ENCODE measurements at regions not wholly inside any gene's neighbourhood (a gene's known extent, or its start where the extent isn't known, plus 50 kb on each side); places are given as distances from the start of the nearest gene placed in this dataset.

DNA sequence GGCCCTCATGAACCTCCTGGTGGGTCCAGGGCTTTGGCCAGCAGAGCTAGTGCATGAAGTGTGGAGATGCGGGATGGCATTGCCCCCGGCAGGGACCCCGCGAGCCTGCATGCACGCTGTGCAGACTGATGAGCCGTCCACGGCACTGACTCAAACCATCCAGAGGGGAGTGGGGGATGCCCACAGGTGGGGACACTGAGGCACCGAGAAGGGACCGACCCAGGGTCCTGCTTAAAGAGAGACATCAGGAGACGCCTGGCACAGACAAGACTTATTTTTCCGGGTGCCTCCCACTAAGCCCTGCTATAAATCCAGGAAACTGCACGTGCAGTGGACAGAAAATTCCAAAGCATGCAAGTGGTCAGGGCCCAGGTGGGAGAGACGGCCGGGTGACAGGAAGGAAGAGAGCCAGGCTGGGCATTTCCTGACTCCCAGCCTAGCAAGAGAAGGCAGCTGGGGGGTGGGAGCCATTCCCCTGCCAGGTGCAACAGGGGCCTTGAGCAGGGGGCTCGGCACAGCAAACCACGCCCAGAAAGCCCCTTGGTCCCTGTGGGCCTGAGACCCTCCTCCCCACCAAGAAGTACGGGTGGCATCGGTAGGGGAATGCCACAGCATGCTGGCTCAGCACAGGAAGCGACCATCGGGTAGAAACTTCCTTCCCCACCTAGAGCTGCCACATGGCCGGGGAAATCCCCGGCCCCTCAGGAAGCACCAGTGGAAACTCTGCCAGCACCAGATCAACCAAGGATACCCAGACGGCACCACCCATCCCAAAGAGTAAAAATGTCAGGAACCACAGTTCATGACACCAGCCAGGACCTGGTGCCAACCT lies 91.5 kb downstream of the FOXL3 start:
- no peaks in the 10 kb centered on the region for H3K9me3 ChIP-seq
- H3K27me3 ChIP-seq, result no peaks in the 10 kb centered on the region
- no peaks in the 10 kb centered on the region for H3K36me3 ChIP-seq
- intact Hi-C loops (cut with DNase I), result no loop called here
- no peak overlapping the region for H3K4me3 ChIP-seq
- peaks cover 26% of the 10 kb centered on the region for H3K4me1 ChIP-seq
- no peak for ATAC-seq
- peak; percentile 54 for DNase-seq
- H3K27ac ChIP-seq, result no peak overlapping the region
- TF ChIP-seq, protein P1, sequence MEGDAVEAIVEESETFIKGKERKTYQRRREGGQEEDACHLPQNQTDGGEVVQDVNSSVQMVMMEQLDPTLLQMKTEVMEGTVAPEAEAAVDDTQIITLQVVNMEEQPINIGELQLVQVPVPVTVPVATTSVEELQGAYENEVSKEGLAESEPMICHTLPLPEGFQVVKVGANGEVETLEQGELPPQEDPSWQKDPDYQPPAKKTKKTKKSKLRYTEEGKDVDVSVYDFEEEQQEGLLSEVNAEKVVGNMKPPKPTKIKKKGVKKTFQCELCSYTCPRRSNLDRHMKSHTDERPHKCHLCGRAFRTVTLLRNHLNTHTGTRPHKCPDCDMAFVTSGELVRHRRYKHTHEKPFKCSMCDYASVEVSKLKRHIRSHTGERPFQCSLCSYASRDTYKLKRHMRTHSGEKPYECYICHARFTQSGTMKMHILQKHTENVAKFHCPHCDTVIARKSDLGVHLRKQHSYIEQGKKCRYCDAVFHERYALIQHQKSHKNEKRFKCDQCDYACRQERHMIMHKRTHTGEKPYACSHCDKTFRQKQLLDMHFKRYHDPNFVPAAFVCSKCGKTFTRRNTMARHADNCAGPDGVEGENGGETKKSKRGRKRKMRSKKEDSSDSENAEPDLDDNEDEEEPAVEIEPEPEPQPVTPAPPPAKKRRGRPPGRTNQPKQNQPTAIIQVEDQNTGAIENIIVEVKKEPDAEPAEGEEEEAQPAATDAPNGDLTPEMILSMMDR (IDR thresholded peaks at IDR 0.05), result no peak

DNA sequence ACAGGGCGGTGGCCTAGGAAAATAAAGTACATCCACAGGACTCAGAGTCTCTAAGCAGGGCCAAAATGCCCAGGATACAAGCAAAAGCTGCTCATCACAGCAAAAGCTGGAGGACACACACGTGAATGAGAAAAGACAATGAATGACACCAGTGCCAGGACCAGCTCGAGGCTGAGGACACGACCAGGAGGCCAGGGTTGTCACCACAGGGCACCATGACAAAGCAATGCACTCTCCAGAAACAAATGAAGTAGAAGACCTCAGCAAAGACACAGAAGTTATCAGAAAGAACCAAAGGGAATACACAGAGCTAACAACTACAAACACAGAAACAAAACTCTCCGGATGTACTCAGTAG lies 92.1 kb downstream of the FOXL3 start:
- no peak for DNase-seq

DNA sequence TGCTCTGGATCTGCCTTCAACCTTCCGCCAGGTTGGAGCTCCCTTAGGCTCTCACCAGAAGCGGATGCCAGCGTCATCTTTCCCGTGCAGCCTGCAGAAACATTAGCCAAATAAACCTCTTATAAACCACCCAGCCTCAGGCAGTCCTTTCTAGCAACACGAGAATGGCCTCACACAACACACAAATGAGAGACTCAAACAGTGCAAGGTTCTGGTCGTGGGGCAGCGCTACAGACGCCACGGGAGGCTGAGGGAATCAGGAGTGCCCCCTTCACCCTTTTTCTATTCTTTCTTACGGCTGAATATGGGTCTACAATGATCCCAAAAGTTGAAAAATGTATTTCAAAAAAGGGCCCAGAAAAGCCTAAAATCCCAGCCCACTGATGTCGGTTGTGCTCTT lies 96.4 kb downstream of the FOXL3 start:
- H3K4me3 ChIP-seq, result no peak overlapping the region
- intact Hi-C loops (cut with DNase I), result no loop called here
- H3K9me3 ChIP-seq, result no peaks in the 10 kb centered on the region
- TF ChIP-seq, protein P1 (IDR thresholded peaks at IDR 0.05), result no peak
- DNase-seq, result no peak
- H3K36me3 ChIP-seq, result no peaks in the 10 kb centered on the region
- ATAC-seq, result no peak
- no peaks in the 10 kb centered on the region for H3K27me3 ChIP-seq
- peaks cover 7% of the 10 kb centered on the region for H3K4me1 ChIP-seq
- no peak overlapping the region for H3K27ac ChIP-seq

More for the DNA sequence above, 92.1 kb downstream of the FOXL3 start:
- TF ChIP-seq, protein P1 (IDR thresholded peaks at IDR 0.05), result no peak
- Histone ChIP-seq H3K4me1 (peaks cover 26% of the 10 kb centered on the region), H3K9me3 (no peaks in the 10 kb centered on the region), H3K27ac (no peak overlapping the region), H3K27me3 (no peaks in the 10 kb centered on the region), H3K4me3 (no peak overlapping the region), H3K36me3 (no peaks in the 10 kb centered on the region)
- ATAC-seq, result no peak
- intact Hi-C loops (cut with DNase I), result no loop called here

DNA sequence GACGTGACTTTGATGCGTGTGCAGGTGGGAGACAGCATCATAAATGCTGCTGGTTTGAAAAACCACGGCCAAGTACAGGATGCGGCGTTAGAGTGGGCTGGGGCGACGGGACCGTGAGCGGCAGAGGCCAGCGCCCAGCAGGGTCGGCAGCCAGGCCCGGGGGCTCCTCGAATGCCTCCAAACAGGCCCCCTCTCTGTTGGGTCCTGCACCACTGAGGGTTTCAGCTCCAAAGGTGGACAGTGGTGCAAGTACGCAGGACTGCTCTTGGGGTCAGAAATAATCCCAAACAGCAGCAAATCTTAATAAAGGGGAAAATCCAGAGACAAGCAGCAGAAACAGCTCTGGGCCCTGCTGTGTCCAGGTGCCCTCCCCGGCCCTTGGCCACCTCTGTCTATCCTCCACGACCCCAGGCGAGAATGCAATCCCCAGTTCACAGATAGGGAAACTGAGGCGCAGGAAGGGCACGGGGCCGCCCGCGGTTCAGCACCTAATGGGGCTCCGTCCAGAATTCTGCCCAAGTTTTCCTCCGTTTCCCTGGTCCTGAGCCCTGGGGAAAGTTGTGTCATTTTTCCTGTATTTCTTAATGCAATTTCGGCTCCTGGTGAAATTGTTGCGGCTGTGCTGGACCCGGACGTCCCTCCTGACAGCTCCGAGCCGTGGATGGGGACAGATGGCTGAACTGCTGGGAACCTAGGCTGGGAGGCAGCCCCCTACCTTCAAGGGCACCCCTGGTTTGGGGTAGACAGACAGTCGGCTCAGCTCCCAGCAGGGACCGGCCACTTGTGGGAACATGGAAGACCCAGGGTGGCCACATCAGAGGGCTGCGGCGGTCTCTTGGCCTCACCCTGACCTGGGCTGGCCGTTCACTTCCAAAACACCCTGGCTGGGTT lies 97.4 kb downstream of the FOXL3 start:
- TF ChIP-seq, protein P1 (IDR thresholded peaks at IDR 0.05), result no peak
- DNase-seq (peak; percentile 58), ATAC-seq (no peak)
- Histone ChIP-seq H3K27me3 (no peaks in the 10 kb centered on the region), H3K4me3 (no peak overlapping the region), H3K27ac (no peak overlapping the region), H3K36me3 (no peaks in the 10 kb centered on the region), H3K4me1 (no peaks in the 10 kb centered on the region), H3K9me3 (no peaks in the 10 kb centered on the region)
- intact Hi-C loops (cut with DNase I), result no loop called here

DNA sequence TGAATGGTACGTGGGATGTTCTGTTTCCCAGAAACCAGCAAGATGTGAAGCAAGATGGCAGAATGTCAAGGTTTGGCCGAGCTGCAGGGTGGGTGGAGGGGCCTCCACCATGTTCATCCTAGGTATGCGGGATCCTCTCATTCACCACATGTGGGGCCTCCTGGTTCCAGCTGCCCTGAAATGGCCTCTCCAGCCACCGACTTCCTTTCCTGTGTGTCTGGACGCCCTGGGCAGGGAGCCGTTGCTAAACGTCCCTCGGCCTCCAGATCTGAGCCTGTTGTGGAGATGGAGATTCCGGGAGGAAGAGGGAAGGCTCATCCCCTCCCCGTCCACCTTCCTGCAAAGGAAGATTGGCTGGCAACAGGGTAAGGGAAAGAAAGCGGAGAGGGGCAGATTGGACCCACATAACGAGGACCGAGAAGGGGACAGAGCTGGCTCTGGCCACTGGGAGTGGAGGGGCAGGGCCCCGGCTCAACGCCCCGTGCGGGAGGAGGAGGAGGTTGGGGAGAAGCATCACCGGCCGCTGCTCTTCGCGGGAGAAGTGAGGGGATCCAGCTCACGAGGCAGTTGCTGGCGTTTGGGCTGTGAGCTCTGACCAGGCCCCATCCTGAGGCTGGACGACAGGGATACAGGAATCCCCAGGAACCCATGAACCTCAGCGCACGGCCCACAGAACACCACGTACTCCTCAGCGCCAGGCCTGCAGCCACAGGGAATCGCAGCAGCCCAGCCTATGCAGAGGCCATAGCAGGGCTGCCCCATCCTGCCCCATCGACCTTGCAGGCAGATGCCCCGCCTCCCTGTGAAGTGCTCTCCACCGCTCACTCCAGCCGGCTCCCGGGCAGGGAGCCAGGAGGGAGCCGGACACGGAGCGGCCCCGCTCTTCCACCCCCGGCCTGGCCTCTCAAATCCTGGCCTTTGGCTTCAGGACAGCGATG lies 98.3 kb downstream of the FOXL3 start:
- no peaks in the 10 kb centered on the region for H3K27me3 ChIP-seq
- H3K4me1 ChIP-seq, result no peaks in the 10 kb centered on the region
- intact Hi-C loops (cut with DNase I), result no loop called here
- no peak overlapping the region for H3K4me3 ChIP-seq
- H3K27ac ChIP-seq, result no peak overlapping the region
- TF ChIP-seq, protein P1 (IDR thresholded peaks at IDR 0.05), result no peak
- DNase-seq, result peak; percentile 91
- H3K36me3 ChIP-seq, result no peaks in the 10 kb centered on the region
- H3K9me3 ChIP-seq, result no peaks in the 10 kb centered on the region
- peak; percentile 93 for ATAC-seq

Measured in upper lobe of right lung (tissue), 1 donor.